ENCODE measurements at regions not wholly inside any gene's neighbourhood (a gene's known extent, or its start where the extent isn't known, plus 50 kb on each side); places are given as distances from the start of the nearest gene placed in this dataset.
"Not testable (repeated sequence)": the region's sequence is repeated elsewhere in the genome, so short reads cannot be mapped to it uniquely, and the experiment has no call there.

GRCh38 chr20:40630099-40630498 lies 58.9 kb downstream of the MAFB start:
- TF ChIP-seq EP300 (IDR thresholded peaks at IDR 0.05) (no peak), CTCF (IDR thresholded peaks at IDR 0.05) (no peak), POLR2A (IDR thresholded peaks at IDR 0.05) (no peak)
- 94 to 96% methylated on average over 7 of the region's 7 CpGs for WGBS, 2 donors
- no peak overlapping the region for H3K27ac ChIP-seq
- no peaks in the 10 kb centered on the region for H3K4me1 ChIP-seq
- no peaks in the 10 kb centered on the region for H3K27me3 ChIP-seq
- H3K9me3 ChIP-seq = peaks cover 0 to 19% (median 0%) of the 10 kb centered on the region in 4 donors
- DNase-seq (ENCODE audit: low spot score in 2 of 2) = no peak
- no peaks in the 10 kb centered on the region for H3K36me3 ChIP-seq
- H3K4me3 ChIP-seq = no peak overlapping the region

GRCh38 chr20:40628877-40629276 lies 60.2 kb downstream of the MAFB start:
- 57 to 67% methylated on average over 10 of the region's 10 CpGs for WGBS, 2 donors
- Histone ChIP-seq H3K36me3 (no peaks in the 10 kb centered on the region), H3K4me1 (no peaks in the 10 kb centered on the region), H3K27ac (no peak overlapping the region), H3K9me3 (peaks cover 0 to 19% (median 0%) of the 10 kb centered on the region in 4 donors), H3K27me3 (no peaks in the 10 kb centered on the region), H3K4me3 (no peak overlapping the region)
- DNase-seq (ENCODE audit: low spot score in 2 of 2) = no peak
- TF ChIP-seq EP300 (IDR thresholded peaks at IDR 0.05) (no peak), POLR2A (IDR thresholded peaks at IDR 0.05) (no peak), CTCF (IDR thresholded peaks at IDR 0.05) (no peak)

- DNase-seq (ENCODE audit: low spot score in 2 of 2); H3K36me3 ChIP-seq; H3K27ac ChIP-seq; H3K4me3 ChIP-seq; H3K4me1 ChIP-seq; H3K27me3 ChIP-seq; H3K9me3 ChIP-seq: not testable (repeated sequence)
- 85 to 95% methylated on average over 2 to 7 of the region's 7 CpGs for WGBS, 2 donors
Observed at GRCh38 chr20:40619053-40619452, 70.0 kb downstream of the MAFB start.

- H3K27ac ChIP-seq = no peak overlapping the region
- WGBS, 2 donors = 88 to 90% methylated on average over 6 of the region's 6 CpGs
- H3K4me3 ChIP-seq = no peak overlapping the region
- no peaks in the 10 kb centered on the region for H3K4me1 ChIP-seq
- no peaks in the 10 kb centered on the region for H3K36me3 ChIP-seq
- H3K9me3 ChIP-seq = no peaks in the 10 kb centered on the region
- no peak for TF ChIP-seq CTCF (IDR thresholded peaks at IDR 0.05)
- no peak for TF ChIP-seq EP300 (IDR thresholded peaks at IDR 0.05)
- peaks cover 0 to 4% of the 10 kb centered on the region in 2 donors for H3K27me3 ChIP-seq
- DNase-seq (ENCODE audit: low spot score in 2 of 2) = no peak
Observed at GRCh38 chr20:40617594-40617993, 71.4 kb downstream of the MAFB start.

- no peak for DNase-seq (ENCODE audit: low spot score in 2 of 2)
- Histone ChIP-seq H3K27ac (no peak overlapping the region), H3K4me1 (no peaks in the 10 kb centered on the region), H3K4me3 (no peak overlapping the region), H3K9me3 (no peaks in the 10 kb centered on the region), H3K36me3 (no peaks in the 10 kb centered on the region), H3K27me3 (no peaks in the 10 kb centered on the region)
- no peak for TF ChIP-seq CTCF (IDR thresholded peaks at IDR 0.05)
Observed at GRCh38 chr20:40612837-40613236, 76.2 kb downstream of the MAFB start.

GRCh38 chr20:40612247-40612646 lies 76.8 kb downstream of the MAFB start:
- Histone ChIP-seq H3K27me3 (no peaks in the 10 kb centered on the region), H3K27ac (no peak overlapping the region), H3K4me1 (no peaks in the 10 kb centered on the region), H3K4me3 (no peak overlapping the region), H3K9me3 (no peaks in the 10 kb centered on the region), H3K36me3 (no peaks in the 10 kb centered on the region)
- 87 to 89% methylated on average over 4 of the region's 4 CpGs for WGBS, 2 donors
- DNase-seq (ENCODE audit: low spot score in 2 of 2) = no peak
- TF ChIP-seq EP300 (IDR thresholded peaks at IDR 0.05) (no peak), CTCF (IDR thresholded peaks at IDR 0.05) (no peak), POLR2A (IDR thresholded peaks at IDR 0.05) (no peak)

Data from tibial nerve (tissue), 4 donors.